WTC11 (cell line): ENCODE measurements at regions not wholly inside any gene's neighbourhood (a gene's known extent, or its start where the extent isn't known, plus 50 kb on each side); places are given as distances from the start of the nearest gene placed in this dataset.

Experiments used
- ATAC-seq: fragments of 200-7000 bp; cut with Tn5 transposase; 2 replicates; pipeline ENCODE4 v1.10.0; 2021; ENCODE audit warnings: mild to moderate bottlenecking, moderate library complexity
- CTCF ChIA-PET: fragments of 300-600 bp; sonication (Branson Sonifier 250); formaldehyde crosslinking; loops from one replicate; lab custom pipeline; 2021; ENCODE audit warnings: antibody characterized with exemption; lab: Charles Lee
- POLR2A ChIA-PET: fragments of 350-600 bp; sonication (Branson Sonifier 250); formaldehyde crosslinking; loops from one replicate; lab custom pipeline; 2021; ENCODE audit warnings: antibody characterized with exemption; lab: Charles Lee
- DNase-seq: peaks from one replicate; pipeline ENCODE4 v3.0.0; 2021; ENCODE audit warnings: low spot score
- H3K27ac Mint-ChIP-seq: 2 replicates; pipeline ENCODE4 v1.8.0; 2021; ENCODE audit warnings: mixed read lengths
- H3K27me3 Mint-ChIP-seq: 2 replicates; pipeline ENCODE4 v1.8.0; 2021; ENCODE audit warnings: low read depth, mild to moderate bottlenecking, moderate library complexity, mixed read lengths
- H3K36me3 Mint-ChIP-seq: 2 replicates; pipeline ENCODE4 v1.8.0; 2021; ENCODE audit warnings: mixed read lengths
- H3K4me1 Mint-ChIP-seq: 2 replicates; pipeline ENCODE4 v1.8.0; 2022; ENCODE audit warnings: mixed read lengths
- H3K4me3 Mint-ChIP-seq: 2 replicates; pipeline ENCODE4 v1.8.0; 2021; ENCODE audit warnings: mild to moderate bottlenecking, moderate library complexity, mixed read lengths
- H3K9me3 Mint-ChIP-seq: 2 replicates; pipeline ENCODE4 v1.8.0; 2021; ENCODE audit warnings: mixed read lengths
- AFF4 ChIP-seq: sonication (generic); formaldehyde crosslinking; IDR thresholded peaks from 2 replicates; pipeline ENCODE4 v1.8.1; 2023; ENCODE audit warnings: mild to moderate bottlenecking, missing genetic modification reagents, borderline replicate concordance
- ATF3 ChIP-seq: sonication (generic); formaldehyde crosslinking; conservative IDR thresholded peaks from 2 replicates; pipeline ENCODE4 v1.8.1; 2022; ENCODE audit warnings: mild to moderate bottlenecking, missing genetic modification reagents
- E2F4 ChIP-seq: sonication (generic); formaldehyde crosslinking; IDR thresholded peaks from 2 replicates; pipeline ENCODE4 v1.8.1; 2022; ENCODE audit warnings: low read depth, mild to moderate bottlenecking, moderate library complexity, missing genetic modification reagents, borderline replicate concordance
- ETV6 ChIP-seq: sonication (generic); formaldehyde crosslinking; IDR thresholded peaks from 2 replicates; pipeline ENCODE4 v1.8.1; 2022; ENCODE audit warnings: mild to moderate bottlenecking, missing genetic modification reagents
- FOXP4 ChIP-seq: sonication (generic); formaldehyde crosslinking; IDR thresholded peaks from 2 replicates; pipeline ENCODE4 v1.8.0; 2022; ENCODE audit warnings: mild to moderate bottlenecking, missing genetic modification reagents
- IRF1 ChIP-seq: sonication (generic); formaldehyde crosslinking; IDR thresholded peaks from 2 replicates; pipeline ENCODE4 v1.8.0; 2023; ENCODE audit warnings: missing genetic modification reagents
- KAT7 ChIP-seq: sonication (generic); formaldehyde crosslinking; IDR thresholded peaks from 2 replicates; pipeline ENCODE4 v1.8.1; 2023; ENCODE audit warnings: missing genetic modification reagents, mild to moderate bottlenecking, borderline replicate concordance
- MAX ChIP-seq: sonication (generic); formaldehyde crosslinking; IDR thresholded peaks from 2 replicates; pipeline ENCODE4 v1.8.0; 2022; ENCODE audit warnings: mild to moderate bottlenecking, missing genetic modification reagents
- MXD4 ChIP-seq: fragments of 250-450 bp; sonication (Bioruptor Pico); IDR thresholded peaks from 2 replicates; pipeline ENCODE4 v1.8.0; 2021; ENCODE audit warnings: mild to moderate bottlenecking, moderate library complexity, borderline replicate concordance
- MYBL2 ChIP-seq: sonication (generic); formaldehyde crosslinking; IDR thresholded peaks from 2 replicates; pipeline ENCODE4 v1.8.1; 2023; ENCODE audit warnings: mild to moderate bottlenecking, moderate library complexity, missing genetic modification reagents
- OVOL2 ChIP-seq: fragments of 250-450 bp; sonication (Bioruptor Pico); IDR thresholded peaks from 2 replicates; pipeline ENCODE4 v1.9.0; 2021; ENCODE audit warnings: mild to moderate bottlenecking, borderline replicate concordance
- RELA ChIP-seq: sonication (generic); formaldehyde crosslinking; IDR thresholded peaks from 2 replicates; pipeline ENCODE4 v1.8.1; 2022; ENCODE audit warnings: missing genetic modification reagents, mild to moderate bottlenecking, borderline replicate concordance
- TP53 ChIP-seq: sonication (generic); formaldehyde crosslinking; IDR thresholded peaks from 2 replicates; pipeline ENCODE4 v1.8.1; 2023; ENCODE audit warnings: mild to moderate bottlenecking, missing genetic modification reagents
- USF1 ChIP-seq: sonication (generic); formaldehyde crosslinking; IDR thresholded peaks from 2 replicates; pipeline ENCODE4 v1.8.0; 2022; ENCODE audit warnings: mild to moderate bottlenecking, missing genetic modification reagents
- USF2 ChIP-seq: sonication (generic); formaldehyde crosslinking; IDR thresholded peaks from 2 replicates; pipeline ENCODE4 v1.8.1; 2023; ENCODE audit warnings: mild to moderate bottlenecking, missing genetic modification reagents, moderate library complexity
- ZBTB21 ChIP-seq: sonication (generic); formaldehyde crosslinking; IDR thresholded peaks from 2 replicates; pipeline ENCODE4 v1.8.1; 2023; ENCODE audit warnings: mild to moderate bottlenecking, missing genetic modification reagents, borderline replicate concordance
- ZBTB43 ChIP-seq: sonication (generic); formaldehyde crosslinking; IDR thresholded peaks from 2 replicates; pipeline ENCODE4 v1.8.1; 2023; ENCODE audit warnings: mild to moderate bottlenecking, missing genetic modification reagents
- ZNF121 ChIP-seq: sonication (generic); formaldehyde crosslinking; IDR thresholded peaks from 2 replicates; pipeline ENCODE4 v1.8.0; 2023; ENCODE audit warnings: missing genetic modification reagents
- ZNF219 ChIP-seq: sonication (generic); formaldehyde crosslinking; IDR thresholded peaks from 2 replicates; pipeline ENCODE4 v1.8.0; 2023; ENCODE audit warnings: missing genetic modification reagents, mild to moderate bottlenecking, borderline replicate concordance

GRCh38 chr4:188279184-188279583 is 139.9 kb downstream of the TRIML1 start:
- no peak for ATAC-seq
- peaks cover 8% of the 10 kb centered on the region for H3K36me3 Mint-ChIP-seq
- H3K4me1 Mint-ChIP-seq = peaks cover 23% of the 10 kb centered on the region
- H3K27ac Mint-ChIP-seq = no peak overlapping the region
- no peak overlapping the region for H3K4me3 Mint-ChIP-seq
- no peaks in the 10 kb centered on the region; the same call in 1 of the 2 replicates for H3K9me3 Mint-ChIP-seq
- DNase-seq = no peak
- H3K27me3 Mint-ChIP-seq = peaks cover 27% of the 10 kb centered on the region
- ChIA-PET POLR2A (no interaction called here), CTCF (no interaction called here)
- no peak for TF ChIP-seq KAT7
- TF ChIP-seq USF2 = peak; percentile 56; the same call in 1 of the 2 replicates

- H3K27ac Mint-ChIP-seq = peak overlapping the region; percentile 27; the same call in 1 of the 2 replicates
- peak overlapping the region; percentile 68 for H3K4me3 Mint-ChIP-seq
- peaks cover 29% of the 10 kb centered on the region for H3K27me3 Mint-ChIP-seq
- no peaks in the 10 kb centered on the region; the same call in 1 of the 2 replicates for H3K9me3 Mint-ChIP-seq
- POLR2A ChIA-PET = interaction anchor here (0.6 kb wide), 1 partner anchor 86 kb away, joined by 8 read pairs; no protein-coding TSS in a partner anchor
- DNase-seq = peak; percentile 68
- peaks cover 8% of the 10 kb centered on the region for H3K36me3 Mint-ChIP-seq
- H3K4me1 Mint-ChIP-seq = peaks cover 23% of the 10 kb centered on the region
- TF ChIP-seq AFF4 (no peak; the same call in 1 of the 2 replicates), USF1 (CRISPR knock-in tag) (peak; percentile 41; the same call in 1 of the 2 replicates), ZBTB21 (CRISPR knock-in tag) (peak; percentile 57; the same call in 1 of the 2 replicates), MYBL2 (peak; percentile 56; the same call in 1 of the 2 replicates), IRF1 (0 out of 2 replicates have a peak, but pooled peaks have one; percentile 17), E2F4 (no peak), OVOL2 (CRISPR knock-in tag) (no peak), TP53 (CRISPR knock-in tag) (peak; percentile 77; the same call in 1 of the 2 replicates), FOXP4 (peak; percentile 24; the same call in 1 of the 2 replicates), ATF3 (0 out of 2 replicates have a peak, but pooled peaks have one; percentile 31), RELA (CRISPR knock-in tag) (0 out of 2 replicates have a peak, but pooled peaks have one; percentile 25), MXD4 (CRISPR knock-in tag) (no peak), MAX (CRISPR knock-in tag) (peak; percentile 81), ETV6 (CRISPR knock-in tag) (0 out of 2 replicates have a peak, but pooled peaks have one; percentile 11), ZBTB43 (peak; percentile 55; the same call in 1 of the 2 replicates), ZNF219 (CRISPR knock-in tag) (0 out of 2 replicates have a peak, but pooled peaks have one; percentile 11), ZNF121 (CRISPR knock-in tag) (peak; percentile 62), KAT7 (peak; percentile 92)
- TF ChIP-seq, all 79 proteins: peak for 14
- ATAC-seq = peak; percentile 80
- CTCF ChIA-PET = interaction anchor here (1.4 kb wide), 1 partner anchor 175 kb away, joined by 7 read pairs; no protein-coding TSS in a partner anchor
Observed at GRCh38 chr4:188282471-188283232, 143.4 kb downstream of the TRIML1 start.
